IMR-90 (cell line): ENCODE measurements at regions not wholly inside any gene's neighbourhood (a gene's known extent, or its start where the extent isn't known, plus 50 kb on each side); places are given as distances from the start of the nearest gene placed in this dataset.
A peak's percentile ranks its signal among the peaks of the same experiment; 100 is the strongest.

ENCODE experiments used
- ATAC-seq: fragments of 200-7000 bp; cut with Tn5 transposase; 2 replicates; pipeline ENCODE4 v1.9.1; 2020; ENCODE audit warnings: low read depth, mild to moderate bottlenecking, moderate library complexity
- BruUV-seq: library from RNA; stranded (reverse); fragments of 400-500 nt; replicated peaks from 2 replicates; lab custom pipeline; 2021; lab: Mats Ljungman, UMichigan
- CTCF ChIA-PET: fragments of 300-600 bp; formaldehyde crosslinking; extraction: SDS; loops from one replicate; lab custom pipeline; 2021; ENCODE audit warnings: antibody characterized with exemption; lab: Yijun Ruan, JAX
- POLR2A ChIA-PET: fragments of 300-600 bp; sonication (Branson Sonifier 250); formaldehyde crosslinking; loops from one replicate; lab custom pipeline; 2022; ENCODE audit warnings: antibody characterized with exemption; ENCODE audit not compliant: unreplicated experiment; lab: Charles Lee
- DNase-seq: peaks from one replicate; pipeline ENCODE4 v3.0.0; 2013
- H2AFZ ChIP-seq: replicated peaks from 2 replicates; pipeline ENCODE3; 2013; ENCODE audit warnings: low read length, mild to moderate bottlenecking; ENCODE audit not compliant: poor library complexity
- H2AK5ac ChIP-seq: 2 replicates; pipeline ENCODE4 v1.6.1; 2013; ENCODE audit warnings: low read depth, low read length, inconsistent platforms
- H2AK9ac ChIP-seq: replicated peaks from 2 replicates; pipeline ENCODE3; 2013; ENCODE audit warnings: mild to moderate bottlenecking, low read depth, low read length, moderate library complexity; ENCODE audit not compliant: poor library complexity
- H2BK120ac ChIP-seq: 2 replicates; pipeline ENCODE4 v1.6.1; 2013; ENCODE audit warnings: low read depth, low read length, inconsistent platforms
- H2BK15ac ChIP-seq: 3 replicates; pipeline ENCODE4 v1.6.1; 2013; ENCODE audit warnings: low read depth, low read length, inconsistent platforms
- H2BK20ac ChIP-seq: 2 replicates; pipeline ENCODE4 v1.6.1; 2013; ENCODE audit warnings: low read depth, mild to moderate bottlenecking, inconsistent platforms, low read length, moderate library complexity
- H2BK5ac ChIP-seq: 2 replicates; pipeline ENCODE4 v1.6.1; 2013; ENCODE audit warnings: mild to moderate bottlenecking, low read depth, low read length, inconsistent platforms; ENCODE audit not compliant: poor library complexity, severe bottlenecking
- H3K14ac ChIP-seq: replicated peaks from 2 replicates; pipeline ENCODE4 v1.6.1; 2013; ENCODE audit warnings: low read depth, low read length, inconsistent platforms
- H3K18ac ChIP-seq: 2 replicates; pipeline ENCODE4 v1.6.1; 2013; ENCODE audit warnings: low read depth, low read length, control low read depth
- H3K23ac ChIP-seq: 2 replicates; pipeline ENCODE4 v1.6.1; 2013; ENCODE audit warnings: low read depth, low read length, inconsistent platforms
- H3K27ac ChIP-seq: 2 replicates; pipeline ENCODE4 v1.5.1; 2013; ENCODE audit warnings: mild to moderate bottlenecking, control low read depth, low read length; ENCODE audit not compliant: insufficient read depth
- H3K27me3 ChIP-seq: 2 replicates; pipeline ENCODE4 v1.6.1; 2013; ENCODE audit warnings: low read length; ENCODE audit not compliant: control insufficient read depth, insufficient read depth
- H3K36me3 ChIP-seq: 2 replicates; pipeline ENCODE4 v1.6.1; 2013; ENCODE audit warnings: low read length, mixed read lengths; ENCODE audit not compliant: control insufficient read depth, insufficient read depth
- H3K4ac ChIP-seq: 2 replicates; pipeline ENCODE4 v1.6.1; 2013; ENCODE audit warnings: low read depth, low read length, inconsistent platforms
- H3K4me1 ChIP-seq: 2 replicates; pipeline ENCODE4 v1.6.1; 2013; ENCODE audit warnings: low read length, mixed read lengths; ENCODE audit not compliant: control insufficient read depth, insufficient read depth
- H3K4me2 ChIP-seq: 2 replicates; pipeline ENCODE4 v1.6.1; 2013; ENCODE audit warnings: low read depth, mild to moderate bottlenecking, control low read depth, low read length, moderate library complexity
- H3K4me3 ChIP-seq: 2 replicates; pipeline ENCODE4 v1.5.1; 2013; ENCODE audit warnings: low read depth, mild to moderate bottlenecking, control low read depth, low read length, moderate library complexity; ENCODE audit not compliant: insufficient read depth
- H3K56ac ChIP-seq: 2 replicates; pipeline ENCODE4 v1.6.1; 2013; ENCODE audit warnings: low read length, inconsistent platforms; ENCODE audit not compliant: insufficient read depth; ENCODE audit errors: extremely low read depth
- H3K79me1 ChIP-seq, 2 experiments: 2 replicates each; pipeline ENCODE4 v1.6.1; 2013; ENCODE audit warnings: low read length in 2 of 2, inconsistent platforms in 1 of 2, low read depth in 1 of 2
- H3K9ac ChIP-seq: 2 replicates; pipeline ENCODE4 v1.6.1; 2013; ENCODE audit warnings: low read depth, low read length, control low read depth
- H3K9me1 ChIP-seq: 2 replicates; pipeline ENCODE4 v1.6.1; 2013; ENCODE audit warnings: low read length, inconsistent platforms; ENCODE audit not compliant: insufficient read depth
- H3K9me3 ChIP-seq: 2 replicates; pipeline ENCODE4 v1.6.1; 2013; ENCODE audit warnings: low read length; ENCODE audit not compliant: control insufficient read depth, insufficient read depth
- H4K20me1 ChIP-seq: 2 replicates; pipeline ENCODE4 v1.6.1; 2013; ENCODE audit warnings: low read length, inconsistent platforms; ENCODE audit not compliant: insufficient read depth
- H4K5ac ChIP-seq: 2 replicates; pipeline ENCODE4 v1.6.1; 2013; ENCODE audit warnings: mild to moderate bottlenecking, low read depth, low read length, control low read depth
- H4K8ac ChIP-seq, 2 experiments: 2 replicates each; pipeline ENCODE4 v1.6.1; 2013; ENCODE audit warnings: low read depth in 2 of 2, low read length in 2 of 2, control low read depth in 1 of 2, inconsistent platforms in 1 of 2
- H4K91ac ChIP-seq: 2 replicates; pipeline ENCODE4 v1.6.1; 2013; ENCODE audit warnings: low read depth, low read length, inconsistent platforms; ENCODE audit not compliant: insufficient read depth
- BHLHE40 ChIP-seq: fragments of 150-350 bp; IDR thresholded peaks from 2 replicates; pipeline ENCODE4 v1.6.1; 2016; ENCODE audit warnings: mild to moderate bottlenecking, low read depth, low read length
- CEBPB ChIP-seq: IDR thresholded peaks from 2 replicates; pipeline ENCODE4 v1.6.1; 2012; ENCODE audit warnings: low read depth, low read length, improper control_type of control experiment
- CHD1 ChIP-seq: IDR thresholded peaks from 2 replicates; pipeline ENCODE4 v1.6.1; 2012; ENCODE audit warnings: low read depth, low read length, improper control_type of control experiment
- FOS ChIP-seq: fragments of 150-350 bp; IDR thresholded peaks from 2 replicates; pipeline ENCODE4 v1.6.1; 2016; ENCODE audit warnings: low read depth, low read length
- MAFK ChIP-seq: IDR thresholded peaks from 2 replicates; pipeline ENCODE4 v1.6.1; 2012; ENCODE audit warnings: low read depth, low read length, improper control_type of control experiment
- MAZ ChIP-seq: IDR thresholded peaks from 2 replicates; pipeline ENCODE4 v1.6.1; 2012; ENCODE audit warnings: low read depth, mild to moderate bottlenecking, low read length, improper control_type of control experiment, moderate library complexity, borderline replicate concordance
- MXI1 ChIP-seq: IDR thresholded peaks from 2 replicates; pipeline ENCODE4 v1.6.1; 2012; ENCODE audit warnings: low read depth, mild to moderate bottlenecking, low read length, moderate library complexity, borderline replicate concordance
- NFE2L2 ChIP-seq: fragments of 150-350 bp; IDR thresholded peaks from 2 replicates; pipeline ENCODE4 v1.6.1; 2016; ENCODE audit warnings: low read depth, mild to moderate bottlenecking, low read length
- POLR2A ChIP-seq: IDR thresholded peaks from 2 replicates; pipeline ENCODE4 v1.6.1; 2012; ENCODE audit warnings: mild to moderate bottlenecking, low read depth, low read length
- RAD21 ChIP-seq: IDR thresholded peaks from 2 replicates; pipeline ENCODE4 v1.6.1; 2012; ENCODE audit warnings: low read length, improper control_type of control experiment
- RCOR1 ChIP-seq: IDR thresholded peaks from 2 replicates; pipeline ENCODE4 v1.6.1; 2012; ENCODE audit warnings: mild to moderate bottlenecking, low read length, improper control_type of control experiment; ENCODE audit not compliant: insufficient replicate concordance
- RFX5 ChIP-seq: IDR thresholded peaks from 2 replicates; pipeline ENCODE4 v1.8.0; 2012; ENCODE audit warnings: low read depth, mild to moderate bottlenecking, low read length, moderate library complexity
- SMC3 ChIP-seq: fragments of 150-350 bp; IDR thresholded peaks from 2 replicates; pipeline ENCODE4 v1.6.1; 2016; ENCODE audit warnings: low read depth, mild to moderate bottlenecking, antibody characterized with exemption, low read length, moderate library complexity
- dilution Hi-C: fragments of 300-500 bp; cut with HindIII; formaldehyde crosslinking; loops from one replicate; pipeline ENCODE4 v1.14.3; 2018; ENCODE audit warnings: low sequenced_read_pairs; ENCODE audit not compliant: unreplicated experiment
- in situ Hi-C: fragments of 300-500 bp; cut with MboI; formaldehyde crosslinking; loops from 3 replicates; pipeline ENCODE4 v1.14.3; 2019; ENCODE audit warnings: low sequenced_read_pairs, inconsistent platforms, mixed read lengths
- intact Hi-C: fragments of 100-400 bp; cut with micrococcal nuclease; formaldehyde crosslinking; loops from 2 replicates; pipeline ENCODE4 v1.10.0; 2022
- TF ChIP-seq, protein P1 (sequence below): fragments of 150-350 bp; IDR thresholded peaks from 2 replicates; pipeline ENCODE4 v1.6.1; 2016; ENCODE audit warnings: low read depth, mild to moderate bottlenecking, low read length, moderate library complexity, borderline replicate concordance
- TF ChIP-seq, protein P2 (sequence below): fragments of 150-350 bp; IDR thresholded peaks from 2 replicates; pipeline ENCODE4 v1.6.1; 2017; ENCODE audit warnings: mild to moderate bottlenecking, antibody characterized with exemption, low read length, low read depth
- TF ChIP-seq, protein P3 (sequence below): conservative IDR thresholded peaks from 2 replicates; pipeline ENCODE4 v1.5.1; 2012; ENCODE audit warnings: mild to moderate bottlenecking, low read depth, low read length, improper control_type of control experiment

DNA sequence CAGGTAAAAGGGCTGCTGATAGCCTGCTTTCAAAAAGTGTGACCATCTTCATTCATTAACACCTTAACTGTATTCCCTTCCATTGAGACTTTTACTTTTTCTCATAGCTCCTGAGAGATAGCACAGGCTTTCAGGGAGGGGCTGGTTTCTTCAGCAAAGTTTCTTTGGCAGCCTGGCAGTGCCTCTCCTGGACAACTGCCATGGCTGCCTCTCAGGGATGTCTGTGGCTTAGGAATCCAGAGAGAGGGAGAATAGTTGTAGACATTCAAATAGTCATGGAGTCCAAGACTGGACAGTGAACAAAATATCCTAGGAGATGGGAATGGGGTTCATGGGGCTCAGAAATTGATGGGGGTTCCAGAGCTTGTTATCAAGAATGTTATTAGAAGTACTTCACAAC is 81.1 kb downstream of the FAM47B start:
- Histone ChIP-seq H3K4me1 (peaks cover 4% of the 10 kb centered on the region; the same call in 1 of the 2 replicates), H3K27ac (no peak overlapping the region), H3K4me3 (no peak overlapping the region), H2AK5ac (no peak overlapping the region), H2BK5ac (no peak overlapping the region), H3K4me2 (no peak overlapping the region), H3K56ac (no peak overlapping the region), H3K9ac (no peak overlapping the region), H3K36me3 (no peaks in the 10 kb centered on the region), H3K18ac (no peak overlapping the region), H3K79me1 (no peaks in the 10 kb centered on the region), H3K9me3 (no peaks in the 10 kb centered on the region), H3K4ac (no peak overlapping the region), H4K20me1 (no peaks in the 10 kb centered on the region), H3K14ac (no peak overlapping the region), H3K27me3 (no peaks in the 10 kb centered on the region), H2BK20ac (no peak overlapping the region), H4K5ac (no peak overlapping the region), H2AK9ac (no peak overlapping the region), H4K8ac (no peak overlapping the region), H4K91ac (no peak overlapping the region), H2BK120ac (no peak overlapping the region), H3K9me1 (no peaks in the 10 kb centered on the region), H3K23ac (no peak overlapping the region), H2AFZ (no peak overlapping the region), H2BK15ac (no peak overlapping the region)
- ATAC-seq (peak; percentile 46), DNase-seq (no peak)
- TF ChIP-seq, protein P1, sequence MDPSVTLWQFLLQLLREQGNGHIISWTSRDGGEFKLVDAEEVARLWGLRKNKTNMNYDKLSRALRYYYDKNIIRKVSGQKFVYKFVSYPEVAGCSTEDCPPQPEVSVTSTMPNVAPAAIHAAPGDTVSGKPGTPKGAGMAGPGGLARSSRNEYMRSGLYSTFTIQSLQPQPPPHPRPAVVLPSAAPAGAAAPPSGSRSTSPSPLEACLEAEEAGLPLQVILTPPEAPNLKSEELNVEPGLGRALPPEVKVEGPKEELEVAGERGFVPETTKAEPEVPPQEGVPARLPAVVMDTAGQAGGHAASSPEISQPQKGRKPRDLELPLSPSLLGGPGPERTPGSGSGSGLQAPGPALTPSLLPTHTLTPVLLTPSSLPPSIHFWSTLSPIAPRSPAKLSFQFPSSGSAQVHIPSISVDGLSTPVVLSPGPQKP: no peak
- no peak for TF ChIP-seq RAD21
- TF ChIP-seq CHD1: no peak
- TF ChIP-seq MAFK: no peak
- TF ChIP-seq BHLHE40: no peak
- TF ChIP-seq CEBPB: no peak
- TF ChIP-seq MXI1: no peak
- TF ChIP-seq NFE2L2: no peak
- TF ChIP-seq MAZ: no peak
- TF ChIP-seq, protein P2, sequence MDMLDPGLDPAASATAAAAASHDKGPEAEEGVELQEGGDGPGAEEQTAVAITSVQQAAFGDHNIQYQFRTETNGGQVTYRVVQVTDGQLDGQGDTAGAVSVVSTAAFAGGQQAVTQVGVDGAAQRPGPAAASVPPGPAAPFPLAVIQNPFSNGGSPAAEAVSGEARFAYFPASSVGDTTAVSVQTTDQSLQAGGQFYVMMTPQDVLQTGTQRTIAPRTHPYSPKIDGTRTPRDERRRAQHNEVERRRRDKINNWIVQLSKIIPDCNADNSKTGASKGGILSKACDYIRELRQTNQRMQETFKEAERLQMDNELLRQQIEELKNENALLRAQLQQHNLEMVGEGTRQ: no peak
- no peak for TF ChIP-seq FOS
- no peak for TF ChIP-seq POLR2A
- no peak for TF ChIP-seq SMC3
- TF ChIP-seq RCOR1: no peak
- no peak for TF ChIP-seq RFX5
- TF ChIP-seq, protein P3, sequence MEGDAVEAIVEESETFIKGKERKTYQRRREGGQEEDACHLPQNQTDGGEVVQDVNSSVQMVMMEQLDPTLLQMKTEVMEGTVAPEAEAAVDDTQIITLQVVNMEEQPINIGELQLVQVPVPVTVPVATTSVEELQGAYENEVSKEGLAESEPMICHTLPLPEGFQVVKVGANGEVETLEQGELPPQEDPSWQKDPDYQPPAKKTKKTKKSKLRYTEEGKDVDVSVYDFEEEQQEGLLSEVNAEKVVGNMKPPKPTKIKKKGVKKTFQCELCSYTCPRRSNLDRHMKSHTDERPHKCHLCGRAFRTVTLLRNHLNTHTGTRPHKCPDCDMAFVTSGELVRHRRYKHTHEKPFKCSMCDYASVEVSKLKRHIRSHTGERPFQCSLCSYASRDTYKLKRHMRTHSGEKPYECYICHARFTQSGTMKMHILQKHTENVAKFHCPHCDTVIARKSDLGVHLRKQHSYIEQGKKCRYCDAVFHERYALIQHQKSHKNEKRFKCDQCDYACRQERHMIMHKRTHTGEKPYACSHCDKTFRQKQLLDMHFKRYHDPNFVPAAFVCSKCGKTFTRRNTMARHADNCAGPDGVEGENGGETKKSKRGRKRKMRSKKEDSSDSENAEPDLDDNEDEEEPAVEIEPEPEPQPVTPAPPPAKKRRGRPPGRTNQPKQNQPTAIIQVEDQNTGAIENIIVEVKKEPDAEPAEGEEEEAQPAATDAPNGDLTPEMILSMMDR: no peak
- intact Hi-C loops: no loop called here
- in situ Hi-C loops: no loop called here
- no TSS peak for BruUV-seq
- ChIA-PET CTCF (no interaction called here), POLR2A (no interaction called here)
- dilution Hi-C loops: no loop called here
